ENCODE measurements at regions not wholly inside any gene's neighbourhood (a gene's known extent, or its start where the extent isn't known, plus 50 kb on each side); places are given as distances from the start of the nearest gene placed in this dataset.

GRCh38 chr2:118763797-118764196 is 83.7 kb downstream of the EN1 start:
- H3K9me3 ChIP-seq (ENCODE audit: control insufficient read depth in 2 of 2, low read length in 2 of 2), result no peaks in the 10 kb centered on the region
- H3K27me3 ChIP-seq (ENCODE audit: control insufficient read depth in 2 of 2, insufficient read depth in 2 of 2, low read length in 2 of 2), result peaks cover 0 to 7% of the 10 kb centered on the region in 2 donors
- H3K9ac ChIP-seq (ENCODE audit: low read depth in 1 of 2, low read length in 2 of 2), result no peak overlapping the region
- H3K36me3 ChIP-seq (ENCODE audit: control insufficient read depth in 2 of 2, insufficient read depth in 2 of 2, low read length in 2 of 2), result no peaks in the 10 kb centered on the region
- no peak overlapping the region for H3K4me3 ChIP-seq (ENCODE audit: low read length in 2 of 2)
- H3K27ac ChIP-seq (ENCODE audit: low read depth in 2 of 2, low read length in 2 of 2), result no peak overlapping the region
- no peaks in the 10 kb centered on the region for H3K4me1 ChIP-seq (ENCODE audit: control insufficient read depth in 2 of 2, insufficient read depth in 2 of 2, low read length in 2 of 2)

- H3K27ac ChIP-seq (ENCODE audit: low read depth in 2 of 2, low read length in 2 of 2), result no peak overlapping the region
- no peaks in the 10 kb centered on the region for H3K9me3 ChIP-seq (ENCODE audit: control insufficient read depth in 2 of 2, low read length in 2 of 2)
- no peaks in the 10 kb centered on the region for H3K36me3 ChIP-seq (ENCODE audit: control insufficient read depth in 2 of 2, insufficient read depth in 2 of 2, low read length in 2 of 2)
- no peak overlapping the region for H3K9ac ChIP-seq (ENCODE audit: low read depth in 1 of 2, low read length in 2 of 2)
- H3K4me3 ChIP-seq (ENCODE audit: low read length in 2 of 2), result no peak overlapping the region
- H3K27me3 ChIP-seq (ENCODE audit: control insufficient read depth in 2 of 2, insufficient read depth in 2 of 2, low read length in 2 of 2), result peaks cover 0 to 5% of the 10 kb centered on the region in 2 donors
- no peaks in the 10 kb centered on the region for H3K4me1 ChIP-seq (ENCODE audit: control insufficient read depth in 2 of 2, insufficient read depth in 2 of 2, low read length in 2 of 2)
Observed at GRCh38 chr2:118762290-118762689, 85.2 kb downstream of the EN1 start.

DNA sequence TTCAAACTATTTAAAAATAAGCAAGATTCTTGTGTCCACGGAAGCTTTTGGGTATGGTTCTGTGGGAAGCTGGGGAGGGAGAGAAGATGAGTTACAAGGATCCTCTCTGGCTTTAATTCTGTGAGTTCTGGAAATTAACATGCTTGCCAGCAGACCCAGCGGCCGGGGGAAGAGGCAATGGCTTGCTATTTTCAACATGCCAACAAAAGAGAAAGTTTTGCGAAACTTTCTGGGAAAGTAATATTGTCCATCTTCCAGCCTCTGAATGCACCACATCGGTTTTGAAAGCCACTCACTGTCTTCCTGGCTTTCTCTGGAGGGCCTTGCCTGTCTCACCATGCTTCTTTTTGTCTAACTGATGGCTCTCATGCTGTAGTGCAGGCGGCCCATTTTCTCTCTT is 85.7 kb downstream of the EN1 start:
- Histone ChIP-seq H3K4me1 (ENCODE audit: control insufficient read depth in 2 of 2, insufficient read depth in 2 of 2, low read length in 2 of 2) (no peaks in the 10 kb centered on the region), H3K27ac (ENCODE audit: low read depth in 2 of 2, low read length in 2 of 2) (no peak overlapping the region), H3K36me3 (ENCODE audit: control insufficient read depth in 2 of 2, insufficient read depth in 2 of 2, low read length in 2 of 2) (no peaks in the 10 kb centered on the region), H3K4me3 (ENCODE audit: low read length in 2 of 2) (no peak overlapping the region), H3K27me3 (ENCODE audit: control insufficient read depth in 2 of 2, insufficient read depth in 2 of 2, low read length in 2 of 2) (peaks cover 0 to 5% of the 10 kb centered on the region in 2 donors), H3K9ac (ENCODE audit: low read depth in 1 of 2, low read length in 2 of 2) (no peak overlapping the region), H3K9me3 (ENCODE audit: control insufficient read depth in 2 of 2, low read length in 2 of 2) (no peaks in the 10 kb centered on the region)

DNA sequence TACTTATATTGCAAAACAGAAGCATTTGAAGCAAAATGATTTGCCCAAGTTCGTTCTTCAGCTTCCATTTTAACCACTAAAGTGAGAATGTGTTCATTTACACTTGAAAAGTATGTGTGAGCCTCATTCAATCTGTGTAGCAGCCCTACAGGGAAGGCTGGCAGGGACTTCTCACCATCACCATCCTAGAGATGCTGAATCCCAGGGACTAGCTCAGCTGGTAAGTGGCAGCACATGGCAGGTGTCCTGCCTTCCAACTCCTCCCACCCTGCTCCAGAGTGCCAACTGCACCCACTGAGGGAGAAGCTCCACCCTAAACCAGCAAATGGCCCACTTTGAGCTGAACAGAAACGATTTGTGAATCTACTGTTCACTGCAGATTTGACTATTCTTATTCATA is 91.5 kb downstream of the EN1 start:
- Histone ChIP-seq H3K4me3 (ENCODE audit: low read length in 2 of 2) (no peak overlapping the region), H3K9ac (ENCODE audit: low read depth in 1 of 2, low read length in 2 of 2) (no peak overlapping the region), H3K27me3 (ENCODE audit: control insufficient read depth in 2 of 2, insufficient read depth in 2 of 2, low read length in 2 of 2) (peaks cover 0 to 3% of the 10 kb centered on the region in 2 donors)

DNA sequence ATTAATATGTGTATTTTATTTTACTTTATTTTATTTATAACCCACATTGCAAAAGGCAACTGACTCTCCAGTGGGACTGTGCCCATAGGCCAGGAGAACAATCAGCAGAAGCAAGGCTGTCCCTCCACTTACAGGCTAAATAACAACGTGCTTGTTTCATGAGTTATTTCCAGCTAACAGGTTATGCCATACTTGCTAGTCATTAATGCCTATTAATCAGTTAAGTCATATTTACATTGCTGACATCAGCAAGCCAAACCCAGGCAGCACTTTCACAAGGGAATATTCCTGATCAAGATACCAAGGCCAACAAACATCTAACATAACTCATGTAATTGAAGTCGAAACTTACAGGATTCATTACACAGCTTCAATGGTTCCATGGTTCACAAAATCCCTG is 92.1 kb downstream of the EN1 start:
- Histone ChIP-seq H3K27ac (ENCODE audit: low read depth in 2 of 2, low read length in 2 of 2) (no peak overlapping the region), H3K36me3 (ENCODE audit: control insufficient read depth in 2 of 2, insufficient read depth in 2 of 2, low read length in 2 of 2) (no peaks in the 10 kb centered on the region), H3K4me3 (ENCODE audit: low read length in 2 of 2) (no peak overlapping the region), H3K4me1 (ENCODE audit: control insufficient read depth in 2 of 2, insufficient read depth in 2 of 2, low read length in 2 of 2) (no peaks in the 10 kb centered on the region), H3K9me3 (ENCODE audit: control insufficient read depth in 2 of 2, low read length in 2 of 2) (no peaks in the 10 kb centered on the region), H3K9ac (ENCODE audit: low read depth in 1 of 2, low read length in 2 of 2) (no peak overlapping the region), H3K27me3 (ENCODE audit: control insufficient read depth in 2 of 2, insufficient read depth in 2 of 2, low read length in 2 of 2) (peaks cover 0 to 3% of the 10 kb centered on the region in 2 donors)

More for the DNA sequence above, 91.5 kb downstream of the EN1 start:
- Histone ChIP-seq H3K27ac (ENCODE audit: low read depth in 2 of 2, low read length in 2 of 2) (no peak overlapping the region), H3K4me1 (ENCODE audit: control insufficient read depth in 2 of 2, insufficient read depth in 2 of 2, low read length in 2 of 2) (no peaks in the 10 kb centered on the region), H3K9me3 (ENCODE audit: control insufficient read depth in 2 of 2, low read length in 2 of 2) (no peaks in the 10 kb centered on the region), H3K36me3 (ENCODE audit: control insufficient read depth in 2 of 2, insufficient read depth in 2 of 2, low read length in 2 of 2) (no peaks in the 10 kb centered on the region)

DNA sequence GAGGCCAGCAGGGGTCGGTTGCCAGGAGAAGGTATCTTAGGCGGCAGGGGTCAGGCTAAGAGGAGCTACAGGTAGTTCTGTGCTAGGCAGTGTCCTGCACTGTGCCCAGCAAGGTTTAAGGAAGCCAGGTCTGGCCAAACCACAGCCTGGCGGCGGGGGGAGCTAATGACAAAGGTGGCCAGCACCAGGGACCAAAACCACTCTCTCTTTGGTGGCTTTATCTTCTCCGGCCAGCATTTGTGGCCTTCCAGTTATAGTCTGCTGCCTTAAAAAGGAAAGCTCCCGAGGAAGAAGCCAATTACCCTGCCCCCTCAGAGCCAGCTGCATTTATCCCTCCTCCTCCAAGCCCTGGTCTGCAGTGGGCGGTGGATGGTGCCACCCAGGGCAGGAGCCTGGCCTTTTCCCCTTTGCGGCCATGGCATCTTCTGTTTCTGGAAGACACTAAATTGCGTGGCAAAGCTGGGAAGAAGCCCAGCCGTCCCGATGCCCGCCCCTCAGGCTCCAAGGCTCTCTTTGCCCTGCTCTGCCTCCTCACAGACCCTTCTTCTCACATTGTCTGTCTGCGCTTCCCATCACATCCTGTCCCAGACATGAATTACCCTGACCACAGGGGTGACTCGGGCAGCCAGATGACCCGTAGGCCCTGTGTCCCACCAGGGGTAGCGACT is 94.6 kb downstream of the EN1 start:
- H3K36me3 ChIP-seq (ENCODE audit: control insufficient read depth in 2 of 2, insufficient read depth in 2 of 2, low read length in 2 of 2), result no peaks in the 10 kb centered on the region
- no peak overlapping the region for H3K9ac ChIP-seq (ENCODE audit: low read depth in 1 of 2, low read length in 2 of 2)
- no peak overlapping the region for H3K27ac ChIP-seq (ENCODE audit: low read depth in 2 of 2, low read length in 2 of 2)
- H3K9me3 ChIP-seq (ENCODE audit: control insufficient read depth in 2 of 2, low read length in 2 of 2), result no peaks in the 10 kb centered on the region
- H3K27me3 ChIP-seq (ENCODE audit: control insufficient read depth in 2 of 2, insufficient read depth in 2 of 2, low read length in 2 of 2), result peaks cover 0 to 3% of the 10 kb centered on the region in 2 donors
- no peak overlapping the region for H3K4me3 ChIP-seq (ENCODE audit: low read length in 2 of 2)
- no peaks in the 10 kb centered on the region for H3K4me1 ChIP-seq (ENCODE audit: control insufficient read depth in 2 of 2, insufficient read depth in 2 of 2, low read length in 2 of 2)

- Histone ChIP-seq H3K27me3 (ENCODE audit: control insufficient read depth in 2 of 2, insufficient read depth in 2 of 2, low read length in 2 of 2) (peaks cover 0 to 3% of the 10 kb centered on the region in 2 donors), H3K27ac (ENCODE audit: low read depth in 2 of 2, low read length in 2 of 2) (no peak overlapping the region), H3K4me3 (ENCODE audit: low read length in 2 of 2) (no peak overlapping the region), H3K36me3 (ENCODE audit: control insufficient read depth in 2 of 2, insufficient read depth in 2 of 2, low read length in 2 of 2) (no peaks in the 10 kb centered on the region), H3K9me3 (ENCODE audit: control insufficient read depth in 2 of 2, low read length in 2 of 2) (no peaks in the 10 kb centered on the region), H3K9ac (ENCODE audit: low read depth in 1 of 2, low read length in 2 of 2) (no peak overlapping the region), H3K4me1 (ENCODE audit: control insufficient read depth in 2 of 2, insufficient read depth in 2 of 2, low read length in 2 of 2) (no peaks in the 10 kb centered on the region)
Observed at GRCh38 chr2:118750959-118751565, 96.4 kb downstream of the EN1 start.

DNA sequence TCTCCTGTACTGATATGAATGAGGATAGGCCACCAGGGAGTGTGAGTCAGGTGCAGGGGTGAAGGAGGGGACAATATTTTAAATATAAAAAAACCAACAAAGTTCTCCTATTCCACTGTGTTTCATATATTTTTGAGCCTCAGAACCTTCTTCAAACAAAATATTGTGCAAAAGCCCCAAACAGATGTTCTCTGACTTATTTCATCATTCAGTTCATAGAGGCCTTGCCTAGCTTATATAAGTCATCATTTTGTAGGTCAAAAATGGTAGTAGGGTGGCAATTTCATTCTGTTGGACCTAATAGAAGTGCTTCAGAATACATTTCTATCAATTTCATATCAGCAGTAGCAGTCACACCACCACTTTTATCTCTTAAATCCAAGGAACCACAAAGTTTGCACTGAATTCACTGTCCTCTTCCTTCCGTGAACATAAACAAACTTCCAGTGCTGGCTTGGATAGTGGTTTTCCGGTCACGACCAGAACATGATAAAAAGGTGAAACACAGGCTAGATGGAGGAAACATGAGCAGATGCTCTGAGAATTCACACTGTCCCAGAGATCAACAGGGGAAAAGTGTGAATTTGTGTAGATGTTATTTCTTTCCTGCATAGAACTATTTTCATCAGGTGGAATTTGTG is 99.1 kb downstream of the EN1 start:
- H3K9me3 ChIP-seq (ENCODE audit: control insufficient read depth in 2 of 2, low read length in 2 of 2), result no peaks in the 10 kb centered on the region
- no peak overlapping the region for H3K9ac ChIP-seq (ENCODE audit: low read depth in 1 of 2, low read length in 2 of 2)
- no peaks in the 10 kb centered on the region for H3K4me1 ChIP-seq (ENCODE audit: control insufficient read depth in 2 of 2, insufficient read depth in 2 of 2, low read length in 2 of 2)
- H3K36me3 ChIP-seq (ENCODE audit: control insufficient read depth in 2 of 2, insufficient read depth in 2 of 2, low read length in 2 of 2), result no peaks in the 10 kb centered on the region
- H3K27ac ChIP-seq (ENCODE audit: low read depth in 2 of 2, low read length in 2 of 2), result no peak overlapping the region
- H3K4me3 ChIP-seq (ENCODE audit: low read length in 2 of 2), result no peak overlapping the region
- H3K27me3 ChIP-seq (ENCODE audit: control insufficient read depth in 2 of 2, insufficient read depth in 2 of 2, low read length in 2 of 2), result peaks cover 0 to 3% of the 10 kb centered on the region in 2 donors

- no peaks in the 10 kb centered on the region for H3K4me1 ChIP-seq (ENCODE audit: control insufficient read depth in 2 of 2, insufficient read depth in 2 of 2, low read length in 2 of 2)
- H3K9ac ChIP-seq (ENCODE audit: low read depth in 1 of 2, low read length in 2 of 2), result no peak overlapping the region
- peaks cover 0 to 3% of the 10 kb centered on the region in 2 donors for H3K27me3 ChIP-seq (ENCODE audit: control insufficient read depth in 2 of 2, insufficient read depth in 2 of 2, low read length in 2 of 2)
- H3K4me3 ChIP-seq (ENCODE audit: low read length in 2 of 2), result no peak overlapping the region
- H3K27ac ChIP-seq (ENCODE audit: low read depth in 2 of 2, low read length in 2 of 2), result no peak overlapping the region
- no peaks in the 10 kb centered on the region for H3K9me3 ChIP-seq (ENCODE audit: control insufficient read depth in 2 of 2, low read length in 2 of 2)
- no peaks in the 10 kb centered on the region for H3K36me3 ChIP-seq (ENCODE audit: control insufficient read depth in 2 of 2, insufficient read depth in 2 of 2, low read length in 2 of 2)
Observed at GRCh38 chr2:118747637-118748036, 99.8 kb downstream of the EN1 start.

DNA sequence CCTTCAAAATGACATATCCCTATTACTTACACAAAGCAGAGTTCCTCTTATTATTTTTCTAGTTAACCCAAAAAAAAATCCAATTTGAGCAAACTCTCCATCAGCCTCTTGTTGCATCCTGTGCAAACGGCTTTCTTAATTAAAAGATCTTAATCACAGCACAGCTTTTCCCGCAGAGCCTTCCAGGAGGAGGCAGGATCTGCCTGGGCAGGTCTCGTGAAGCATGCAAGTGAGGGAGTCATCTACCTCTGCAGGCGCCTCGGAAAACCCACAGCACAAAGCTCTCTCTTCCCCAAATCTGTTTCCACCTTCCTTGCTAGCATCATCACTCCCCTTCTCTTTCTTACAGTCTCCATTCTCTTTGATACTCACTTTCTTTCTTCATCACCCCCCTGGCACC is 100.4 kb downstream of the EN1 start:
- Histone ChIP-seq H3K9me3 (ENCODE audit: control insufficient read depth in 2 of 2, low read length in 2 of 2) (no peaks in the 10 kb centered on the region), H3K4me3 (ENCODE audit: low read length in 2 of 2) (no peak overlapping the region), H3K4me1 (ENCODE audit: control insufficient read depth in 2 of 2, insufficient read depth in 2 of 2, low read length in 2 of 2) (no peaks in the 10 kb centered on the region), H3K9ac (ENCODE audit: low read depth in 1 of 2, low read length in 2 of 2) (no peak overlapping the region), H3K27me3 (ENCODE audit: control insufficient read depth in 2 of 2, insufficient read depth in 2 of 2, low read length in 2 of 2) (peaks cover 0 to 3% of the 10 kb centered on the region in 2 donors), H3K27ac (ENCODE audit: low read depth in 2 of 2, low read length in 2 of 2) (no peak overlapping the region), H3K36me3 (ENCODE audit: control insufficient read depth in 2 of 2, insufficient read depth in 2 of 2, low read length in 2 of 2) (no peaks in the 10 kb centered on the region)
